MM.1S (cell line): ENCODE measurements at regions not wholly inside any gene's neighbourhood (a gene's known extent, or its start where the extent isn't known, plus 50 kb on each side); places are given as distances from the start of the nearest gene placed in this dataset.

Source experiments
- DNase-seq: peaks from one replicate; pipeline ENCODE4 v3.0.0-alpha.2; 2015
- H2AFZ ChIP-seq: fragments of 300-600 bp; sonication (generic); 2 replicates; pipeline ENCODE4 v1.6.0; 2016; ENCODE audit warnings: antibody characterized with exemption, low read length
- H3F3A ChIP-seq: fragments of 300-600 bp; sonication (generic); 2 replicates; pipeline ENCODE4 v1.6.1; 2016; ENCODE audit warnings: mild to moderate bottlenecking, antibody characterized with exemption, low read length, moderate library complexity, mixed read lengths; ENCODE audit not compliant: insufficient read depth
- H3K27ac ChIP-seq: fragments of 300-600 bp; sonication (generic); 2 replicates; pipeline ENCODE4 v1.5.1; 2016; ENCODE audit warnings: mild to moderate bottlenecking, low read length
- H3K27me3 ChIP-seq: fragments of 300-600 bp; sonication (generic); replicated peaks from 2 replicates; pipeline ENCODE4 v1.6.0; 2016; ENCODE audit warnings: low read length; ENCODE audit not compliant: insufficient read depth
- H3K36me3 ChIP-seq: fragments of 300-600 bp; sonication (generic); replicated peaks from 2 replicates; pipeline ENCODE4 v1.6.1; 2016; ENCODE audit warnings: mild to moderate bottlenecking, low read length, mixed read lengths; ENCODE audit not compliant: insufficient read depth
- H3K4me1 ChIP-seq: fragments of 300-600 bp; sonication (generic); 2 replicates; pipeline ENCODE4 v1.6.1; 2016; ENCODE audit warnings: low read length, mixed read lengths
- H3K4me2 ChIP-seq: fragments of 300-600 bp; sonication (generic); 2 replicates; pipeline ENCODE4 v1.6.0; 2016; ENCODE audit warnings: low read depth, low read length
- H3K4me3 ChIP-seq: fragments of 300-600 bp; sonication (generic); 2 replicates; pipeline ENCODE4 v1.5.1; 2016; ENCODE audit warnings: low read length, mixed read lengths
- H3K79me2 ChIP-seq: fragments of 300-600 bp; sonication (generic); 2 replicates; pipeline ENCODE4 v1.6.1; 2016; ENCODE audit warnings: mixed run types, low read length, mixed read lengths
- H3K9ac ChIP-seq: fragments of 300-600 bp; sonication (generic); 2 replicates; pipeline ENCODE4 v1.6.1; 2016; ENCODE audit warnings: low read length, mixed read lengths
- H3K9me2 ChIP-seq: fragments of 300-600 bp; sonication (generic); replicated peaks from 2 replicates; pipeline ENCODE4 v1.6.1; 2016; ENCODE audit warnings: mild to moderate bottlenecking, low read length, mixed read lengths; ENCODE audit not compliant: insufficient read depth
- H3K9me3 ChIP-seq: fragments of 300-600 bp; sonication (generic); replicated peaks from 2 replicates; pipeline ENCODE4 v1.6.1; 2016; ENCODE audit warnings: mild to moderate bottlenecking, low read length, mixed read lengths; ENCODE audit not compliant: insufficient read depth
- H4K20me1 ChIP-seq: fragments of 300-600 bp; sonication (generic); 2 replicates; pipeline ENCODE4 v1.6.1; 2016; ENCODE audit warnings: mild to moderate bottlenecking, low read length, moderate library complexity, mixed read lengths; ENCODE audit not compliant: insufficient read depth
- EZH2 ChIP-seq: fragments of 300-600 bp; sonication (generic); optimal IDR thresholded peaks from 2 replicates; pipeline ENCODE3; 2017; ENCODE audit warnings: low read depth, mild to moderate bottlenecking, antibody characterized with exemption, low read length, mixed read lengths
- EZH2phosphoT487 ChIP-seq: fragments of 300-600 bp; sonication (generic); IDR thresholded peaks from 2 replicates; pipeline ENCODE4 v1.6.1; 2018; ENCODE audit warnings: antibody characterized with exemption, low read length
- TF ChIP-seq, protein P1 (sequence below): fragments of 300-600 bp; sonication (generic); IDR thresholded peaks from 2 replicates; pipeline ENCODE4 v1.5.1; 2016; ENCODE audit warnings: antibody characterized with exemption, low read length, mixed read lengths

DNA sequence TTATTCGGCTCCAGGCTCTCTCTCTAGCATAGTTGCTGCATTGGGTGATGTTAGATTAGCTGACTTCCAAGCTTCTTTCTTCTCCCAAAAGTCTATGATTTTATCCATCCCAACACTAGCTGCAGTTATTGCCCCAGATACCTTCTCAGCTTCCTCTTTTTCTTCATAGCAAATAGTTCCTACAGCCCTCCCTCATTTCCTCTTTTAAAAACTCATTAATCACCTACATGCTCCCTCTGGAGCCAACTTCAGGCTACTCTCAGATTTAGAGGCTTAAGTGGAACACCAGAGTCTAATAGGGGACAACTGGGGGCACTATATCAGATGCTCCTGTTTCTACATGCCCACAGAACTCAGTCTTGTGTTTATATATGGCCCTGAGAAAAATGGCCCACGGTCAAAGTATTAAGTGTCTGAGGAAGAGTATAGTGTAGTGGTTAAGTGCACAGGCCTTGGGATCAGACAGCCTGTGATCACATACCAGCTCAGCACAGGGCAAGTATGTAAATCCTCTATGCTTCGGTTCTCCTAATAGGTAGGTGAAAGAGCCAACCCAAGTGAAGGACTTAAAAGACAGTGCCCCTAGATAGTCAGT is 241.9 kb upstream of the SLC14A2 start:
- no peak for DNase-seq
- Histone ChIP-seq H2AFZ (no peak overlapping the region), H3K9me3 (no peaks in the 10 kb centered on the region), H3K4me3 (no peak overlapping the region), H3K9me2 (no peaks in the 10 kb centered on the region), H3K9ac (no peak overlapping the region), H3K79me2 (no peaks in the 10 kb centered on the region), H4K20me1 (no peaks in the 10 kb centered on the region), H3K4me1 (no peaks in the 10 kb centered on the region), H3K4me2 (no peak overlapping the region), H3K27ac (no peak overlapping the region), H3F3A (no peaks in the 10 kb centered on the region), H3K36me3 (no peaks in the 10 kb centered on the region), H3K27me3 (no peaks in the 10 kb centered on the region)
- TF ChIP-seq, protein P1, sequence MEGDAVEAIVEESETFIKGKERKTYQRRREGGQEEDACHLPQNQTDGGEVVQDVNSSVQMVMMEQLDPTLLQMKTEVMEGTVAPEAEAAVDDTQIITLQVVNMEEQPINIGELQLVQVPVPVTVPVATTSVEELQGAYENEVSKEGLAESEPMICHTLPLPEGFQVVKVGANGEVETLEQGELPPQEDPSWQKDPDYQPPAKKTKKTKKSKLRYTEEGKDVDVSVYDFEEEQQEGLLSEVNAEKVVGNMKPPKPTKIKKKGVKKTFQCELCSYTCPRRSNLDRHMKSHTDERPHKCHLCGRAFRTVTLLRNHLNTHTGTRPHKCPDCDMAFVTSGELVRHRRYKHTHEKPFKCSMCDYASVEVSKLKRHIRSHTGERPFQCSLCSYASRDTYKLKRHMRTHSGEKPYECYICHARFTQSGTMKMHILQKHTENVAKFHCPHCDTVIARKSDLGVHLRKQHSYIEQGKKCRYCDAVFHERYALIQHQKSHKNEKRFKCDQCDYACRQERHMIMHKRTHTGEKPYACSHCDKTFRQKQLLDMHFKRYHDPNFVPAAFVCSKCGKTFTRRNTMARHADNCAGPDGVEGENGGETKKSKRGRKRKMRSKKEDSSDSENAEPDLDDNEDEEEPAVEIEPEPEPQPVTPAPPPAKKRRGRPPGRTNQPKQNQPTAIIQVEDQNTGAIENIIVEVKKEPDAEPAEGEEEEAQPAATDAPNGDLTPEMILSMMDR = no peak
- TF ChIP-seq EZH2 (no peak), EZH2phosphoT487 (no peak)

DNA sequence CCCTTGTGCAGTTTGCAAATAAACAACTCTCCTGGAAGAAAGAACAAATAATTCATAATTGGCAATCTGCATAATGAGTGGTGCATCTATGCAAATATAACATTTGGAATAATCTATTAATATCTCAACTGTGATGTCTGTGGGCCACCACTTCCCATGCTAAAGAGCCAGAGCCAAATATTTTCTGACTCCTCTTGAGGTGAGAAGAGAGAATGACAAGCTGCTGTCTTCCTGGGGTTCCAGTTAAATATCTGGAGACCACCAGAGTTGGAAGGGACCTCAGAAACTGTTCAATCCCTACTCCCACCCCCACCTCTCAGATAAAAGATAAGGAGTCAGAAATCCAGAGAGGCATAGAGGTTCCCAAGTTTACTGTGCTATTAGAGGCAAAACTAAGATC is 241.0 kb upstream of the SLC14A2 start:
- Histone ChIP-seq H4K20me1 (no peaks in the 10 kb centered on the region), H3K9me2 (no peaks in the 10 kb centered on the region), H2AFZ (no peak overlapping the region)

DNA sequence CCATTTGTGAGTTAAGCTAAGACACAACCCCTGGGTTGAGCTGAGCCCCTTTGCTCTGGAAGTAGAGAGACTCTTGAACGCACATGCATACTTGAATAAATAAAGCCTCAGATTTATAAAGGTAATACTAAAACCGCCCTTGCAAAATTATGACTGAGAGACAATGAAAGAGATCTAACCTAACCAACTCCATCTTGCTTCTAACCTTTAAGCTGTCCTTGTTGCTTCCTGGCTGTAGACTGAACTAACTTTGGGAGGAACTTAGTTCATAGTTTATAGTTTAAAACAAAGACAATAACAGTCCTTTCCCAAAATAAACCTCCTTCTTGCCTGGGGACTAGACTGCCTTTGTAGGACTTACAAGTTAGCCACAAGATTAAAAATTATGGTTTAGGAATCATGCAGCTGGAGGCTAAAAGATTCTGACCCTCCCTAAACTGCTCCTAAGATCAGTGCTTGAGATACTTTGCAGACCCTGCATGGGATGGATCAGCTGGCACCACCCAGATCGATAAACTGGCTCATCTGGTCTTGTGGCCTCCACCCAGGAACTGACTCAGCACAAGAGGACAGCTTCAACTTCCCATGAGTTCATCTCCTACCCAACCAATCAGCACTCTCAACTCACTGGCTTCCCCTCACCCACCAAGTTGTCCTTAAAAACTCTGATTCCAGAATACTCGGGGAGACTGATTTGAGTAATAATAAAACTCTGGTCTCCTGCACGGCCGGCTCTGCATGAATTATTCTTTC is 240.2 kb upstream of the SLC14A2 start:
- no peaks in the 10 kb centered on the region for H3K27me3 ChIP-seq
- no peaks in the 10 kb centered on the region for H3K9me3 ChIP-seq
- TF ChIP-seq, protein P1 = no peak
- TF ChIP-seq EZH2phosphoT487 (no peak), EZH2 (no peak)
- H3K36me3 ChIP-seq = no peaks in the 10 kb centered on the region
- no peak overlapping the region for H3K4me3 ChIP-seq
- H3K79me2 ChIP-seq = no peaks in the 10 kb centered on the region
- H3K9me2 ChIP-seq = no peaks in the 10 kb centered on the region
- no peak overlapping the region for H3K4me2 ChIP-seq
- no peak overlapping the region for H3K9ac ChIP-seq
- no peaks in the 10 kb centered on the region for H3K4me1 ChIP-seq
- no peak overlapping the region for H3K27ac ChIP-seq
- H2AFZ ChIP-seq = no peak overlapping the region
- no peaks in the 10 kb centered on the region for H3F3A ChIP-seq
- H4K20me1 ChIP-seq = no peaks in the 10 kb centered on the region
- DNase-seq = no peak

More for the DNA sequence above, 241.0 kb upstream of the SLC14A2 start:
- Histone ChIP-seq H3K4me2 (no peak overlapping the region), H3K4me3 (no peak overlapping the region), H3K27ac (no peak overlapping the region), H3K27me3 (no peaks in the 10 kb centered on the region), H3F3A (no peaks in the 10 kb centered on the region), H3K36me3 (no peaks in the 10 kb centered on the region), H3K79me2 (no peaks in the 10 kb centered on the region), H3K9ac (no peak overlapping the region), H3K4me1 (no peaks in the 10 kb centered on the region), H3K9me3 (no peaks in the 10 kb centered on the region)
- TF ChIP-seq, protein P1 = no peak
- TF ChIP-seq EZH2phosphoT487 (no peak), EZH2 (no peak)
- DNase-seq = no peak
